ENCODE measurements at regions not wholly inside any gene's neighbourhood (a gene's known extent, or its start where the extent isn't known, plus 50 kb on each side); places are given as distances from the start of the nearest gene placed in this dataset.

DNA sequence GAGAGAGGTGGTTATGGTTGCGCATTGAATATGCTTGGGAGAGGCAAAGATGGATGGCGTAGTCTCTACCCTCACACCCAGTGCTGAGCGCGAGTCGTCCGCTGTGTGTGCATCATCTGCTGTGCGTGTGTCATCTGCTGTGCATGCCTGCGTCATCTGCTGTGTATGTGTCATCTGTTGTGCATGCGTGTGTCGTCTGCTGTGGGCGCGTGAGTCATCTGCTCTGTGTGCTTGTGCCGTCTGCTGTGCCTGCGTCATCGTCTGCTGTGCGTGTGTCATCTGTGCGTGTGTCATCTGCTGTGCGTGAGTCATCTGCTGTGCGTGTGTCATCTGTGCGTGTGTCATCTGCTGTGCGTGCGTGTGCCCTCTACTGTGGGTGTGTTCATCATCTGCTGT, 68.0 kb upstream of the IRX4 start:
- no peaks in the 10 kb centered on the region for H3K27me3 ChIP-seq (ENCODE audit: insufficient read depth)
- ATAC-seq (no peak), DNase-seq (ENCODE audit: low spot score) (no peak)
- H3K79me2 ChIP-seq (replicated peaks; ENCODE audit: insufficient read depth), result no peaks in the 10 kb centered on the region
- H3K27ac Mint-ChIP-seq, result no peak overlapping the region; the same call in 1 of the 2 replicates
- no peaks in the 10 kb centered on the region for H3K36me3 ChIP-seq (ENCODE audit: insufficient read depth)
- H4K20me1 ChIP-seq (replicated peaks; ENCODE audit: insufficient read depth), result no peaks in the 10 kb centered on the region
- H3K9me2 ChIP-seq (ENCODE audit: insufficient read depth), result no peaks in the 10 kb centered on the region
- no peak overlapping the region for H3K27ac ChIP-seq (ENCODE audit: low read depth)
- no peak overlapping the region for H3K4me2 ChIP-seq
- peaks cover 6% of the 10 kb centered on the region; the same call in 2 of the 3 replicates for H3K9me3 Mint-ChIP-seq
- H3K27me3 Mint-ChIP-seq (ENCODE audit: insufficient read depth, low read depth, poor library complexity), result peaks cover 5% of the 10 kb centered on the region
- H3K4me3 Mint-ChIP-seq, result no peak overlapping the region
- peaks cover 5% of the 10 kb centered on the region; the same call in 2 of the 3 replicates for H3K36me3 Mint-ChIP-seq (ENCODE audit: low read depth)
- no peaks in the 10 kb centered on the region; the same call in 1 of the 2 replicates for H3F3A ChIP-seq (replicated peaks; ENCODE audit: low read depth)
- peaks cover 9% of the 10 kb centered on the region for H3K4me1 ChIP-seq (ENCODE audit: insufficient read depth)
- H3K4me3 ChIP-seq, result no peak overlapping the region
- no peak for TF ChIP-seq ZNF114 (CRISPR knock-in tag; IDR thresholded peaks at IDR 0.05)
- TF ChIP-seq, protein P1, sequence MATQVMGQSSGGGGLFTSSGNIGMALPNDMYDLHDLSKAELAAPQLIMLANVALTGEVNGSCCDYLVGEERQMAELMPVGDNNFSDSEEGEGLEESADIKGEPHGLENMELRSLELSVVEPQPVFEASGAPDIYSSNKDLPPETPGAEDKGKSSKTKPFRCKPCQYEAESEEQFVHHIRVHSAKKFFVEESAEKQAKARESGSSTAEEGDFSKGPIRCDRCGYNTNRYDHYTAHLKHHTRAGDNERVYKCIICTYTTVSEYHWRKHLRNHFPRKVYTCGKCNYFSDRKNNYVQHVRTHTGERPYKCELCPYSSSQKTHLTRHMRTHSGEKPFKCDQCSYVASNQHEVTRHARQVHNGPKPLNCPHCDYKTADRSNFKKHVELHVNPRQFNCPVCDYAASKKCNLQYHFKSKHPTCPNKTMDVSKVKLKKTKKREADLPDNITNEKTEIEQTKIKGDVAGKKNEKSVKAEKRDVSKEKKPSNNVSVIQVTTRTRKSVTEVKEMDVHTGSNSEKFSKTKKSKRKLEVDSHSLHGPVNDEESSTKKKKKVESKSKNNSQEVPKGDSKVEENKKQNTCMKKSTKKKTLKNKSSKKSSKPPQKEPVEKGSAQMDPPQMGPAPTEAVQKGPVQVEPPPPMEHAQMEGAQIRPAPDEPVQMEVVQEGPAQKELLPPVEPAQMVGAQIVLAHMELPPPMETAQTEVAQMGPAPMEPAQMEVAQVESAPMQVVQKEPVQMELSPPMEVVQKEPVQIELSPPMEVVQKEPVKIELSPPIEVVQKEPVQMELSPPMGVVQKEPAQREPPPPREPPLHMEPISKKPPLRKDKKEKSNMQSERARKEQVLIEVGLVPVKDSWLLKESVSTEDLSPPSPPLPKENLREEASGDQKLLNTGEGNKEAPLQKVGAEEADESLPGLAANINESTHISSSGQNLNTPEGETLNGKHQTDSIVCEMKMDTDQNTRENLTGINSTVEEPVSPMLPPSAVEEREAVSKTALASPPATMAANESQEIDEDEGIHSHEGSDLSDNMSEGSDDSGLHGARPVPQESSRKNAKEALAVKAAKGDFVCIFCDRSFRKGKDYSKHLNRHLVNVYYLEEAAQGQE (IDR thresholded peaks at IDR 0.05; ENCODE audit: unreplicated experiment), result no peak
- TF ChIP-seq, protein P2, sequence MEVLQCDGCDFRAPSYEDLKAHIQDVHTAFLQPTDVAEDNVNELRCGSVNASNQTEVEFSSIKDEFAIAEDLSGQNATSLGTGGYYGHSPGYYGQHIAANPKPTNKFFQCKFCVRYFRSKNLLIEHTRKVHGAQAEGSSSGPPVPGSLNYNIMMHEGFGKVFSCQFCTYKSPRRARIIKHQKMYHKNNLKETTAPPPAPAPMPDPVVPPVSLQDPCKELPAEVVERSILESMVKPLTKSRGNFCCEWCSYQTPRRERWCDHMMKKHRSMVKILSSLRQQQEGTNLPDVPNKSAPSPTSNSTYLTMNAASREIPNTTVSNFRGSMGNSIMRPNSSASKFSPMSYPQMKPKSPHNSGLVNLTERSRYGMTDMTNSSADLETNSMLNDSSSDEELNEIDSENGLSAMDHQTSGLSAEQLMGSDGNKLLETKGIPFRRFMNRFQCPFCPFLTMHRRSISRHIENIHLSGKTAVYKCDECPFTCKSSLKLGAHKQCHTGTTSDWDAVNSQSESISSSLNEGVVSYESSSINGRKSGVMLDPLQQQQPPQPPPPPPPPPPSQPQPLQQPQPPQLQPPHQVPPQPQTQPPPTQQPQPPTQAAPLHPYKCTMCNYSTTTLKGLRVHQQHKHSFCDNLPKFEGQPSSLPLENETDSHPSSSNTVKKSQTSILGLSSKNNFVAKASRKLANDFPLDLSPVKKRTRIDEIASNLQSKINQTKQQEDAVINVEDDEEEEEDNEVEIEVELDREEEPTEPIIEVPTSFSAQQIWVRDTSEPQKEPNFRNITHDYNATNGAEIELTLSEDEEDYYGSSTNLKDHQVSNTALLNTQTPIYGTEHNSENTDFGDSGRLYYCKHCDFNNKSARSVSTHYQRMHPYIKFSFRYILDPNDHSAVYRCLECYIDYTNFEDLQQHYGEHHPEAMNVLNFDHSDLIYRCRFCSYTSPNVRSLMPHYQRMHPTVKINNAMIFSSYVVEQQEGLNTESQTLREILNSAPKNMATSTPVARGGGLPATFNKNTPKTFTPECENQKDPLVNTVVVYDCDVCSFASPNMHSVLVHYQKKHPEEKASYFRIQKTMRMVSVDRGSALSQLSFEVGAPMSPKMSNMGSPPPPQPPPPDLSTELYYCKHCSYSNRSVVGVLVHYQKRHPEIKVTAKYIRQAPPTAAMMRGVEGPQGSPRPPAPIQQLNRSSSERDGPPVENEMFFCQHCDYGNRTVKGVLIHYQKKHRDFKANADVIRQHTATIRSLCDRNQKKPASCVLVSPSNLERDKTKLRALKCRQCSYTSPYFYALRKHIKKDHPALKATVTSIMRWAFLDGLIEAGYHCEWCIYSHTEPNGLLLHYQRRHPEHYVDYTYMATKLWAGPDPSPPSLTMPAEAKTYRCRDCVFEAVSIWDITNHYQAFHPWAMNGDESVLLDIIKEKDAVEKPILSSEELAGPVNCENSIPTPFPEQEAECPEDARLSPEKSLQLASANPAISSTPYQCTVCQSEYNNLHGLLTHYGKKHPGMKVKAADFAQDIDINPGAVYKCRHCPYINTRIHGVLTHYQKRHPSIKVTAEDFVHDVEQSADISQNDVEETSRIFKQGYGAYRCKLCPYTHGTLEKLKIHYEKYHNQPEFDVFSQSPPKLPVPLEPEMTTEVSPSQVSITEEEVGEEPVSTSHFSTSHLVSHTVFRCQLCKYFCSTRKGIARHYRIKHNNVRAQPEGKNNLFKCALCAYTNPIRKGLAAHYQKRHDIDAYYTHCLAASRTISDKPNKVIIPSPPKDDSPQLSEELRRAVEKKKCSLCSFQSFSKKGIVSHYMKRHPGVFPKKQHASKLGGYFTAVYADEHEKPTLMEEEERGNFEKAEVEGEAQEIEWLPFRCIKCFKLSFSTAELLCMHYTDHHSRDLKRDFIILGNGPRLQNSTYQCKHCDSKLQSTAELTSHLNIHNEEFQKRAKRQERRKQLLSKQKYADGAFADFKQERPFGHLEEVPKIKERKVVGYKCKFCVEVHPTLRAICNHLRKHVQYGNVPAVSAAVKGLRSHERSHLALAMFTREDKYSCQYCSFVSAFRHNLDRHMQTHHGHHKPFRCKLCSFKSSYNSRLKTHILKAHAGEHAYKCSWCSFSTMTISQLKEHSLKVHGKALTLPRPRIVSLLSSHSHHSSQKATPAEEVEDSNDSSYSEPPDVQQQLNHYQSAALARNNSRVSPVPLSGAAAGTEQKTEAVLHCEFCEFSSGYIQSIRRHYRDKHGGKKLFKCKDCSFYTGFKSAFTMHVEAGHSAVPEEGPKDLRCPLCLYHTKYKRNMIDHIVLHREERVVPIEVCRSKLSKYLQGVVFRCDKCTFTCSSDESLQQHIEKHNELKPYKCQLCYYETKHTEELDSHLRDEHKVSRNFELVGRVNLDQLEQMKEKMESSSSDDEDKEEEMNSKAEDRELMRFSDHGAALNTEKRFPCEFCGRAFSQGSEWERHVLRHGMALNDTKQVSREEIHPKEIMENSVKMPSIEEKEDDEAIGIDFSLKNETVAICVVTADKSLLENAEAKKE (CRISPR knock-in tag; IDR thresholded peaks at IDR 0.05), result no peak
- TF ChIP-seq JUNB (IDR thresholded peaks at IDR 0.05; ENCODE audit: unreplicated experiment), result no peak
- no peak for TF ChIP-seq NANOG (IDR thresholded peaks at IDR 0.05; ENCODE audit: borderline replicate concordance)
- no peak for TF ChIP-seq EZH2 (IDR thresholded peaks at IDR 0.05; ENCODE audit: low read depth, unreplicated experiment)
- no peak for TF ChIP-seq POLR2AphosphoS5 (IDR thresholded peaks at IDR 0.05; ENCODE audit: low read depth)
- TF ChIP-seq, protein P3, sequence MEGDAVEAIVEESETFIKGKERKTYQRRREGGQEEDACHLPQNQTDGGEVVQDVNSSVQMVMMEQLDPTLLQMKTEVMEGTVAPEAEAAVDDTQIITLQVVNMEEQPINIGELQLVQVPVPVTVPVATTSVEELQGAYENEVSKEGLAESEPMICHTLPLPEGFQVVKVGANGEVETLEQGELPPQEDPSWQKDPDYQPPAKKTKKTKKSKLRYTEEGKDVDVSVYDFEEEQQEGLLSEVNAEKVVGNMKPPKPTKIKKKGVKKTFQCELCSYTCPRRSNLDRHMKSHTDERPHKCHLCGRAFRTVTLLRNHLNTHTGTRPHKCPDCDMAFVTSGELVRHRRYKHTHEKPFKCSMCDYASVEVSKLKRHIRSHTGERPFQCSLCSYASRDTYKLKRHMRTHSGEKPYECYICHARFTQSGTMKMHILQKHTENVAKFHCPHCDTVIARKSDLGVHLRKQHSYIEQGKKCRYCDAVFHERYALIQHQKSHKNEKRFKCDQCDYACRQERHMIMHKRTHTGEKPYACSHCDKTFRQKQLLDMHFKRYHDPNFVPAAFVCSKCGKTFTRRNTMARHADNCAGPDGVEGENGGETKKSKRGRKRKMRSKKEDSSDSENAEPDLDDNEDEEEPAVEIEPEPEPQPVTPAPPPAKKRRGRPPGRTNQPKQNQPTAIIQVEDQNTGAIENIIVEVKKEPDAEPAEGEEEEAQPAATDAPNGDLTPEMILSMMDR (conservative IDR thresholded peaks at IDR 0.05; ENCODE audit: low read depth in 2 of 2), result no peak
- TF ChIP-seq ZNF331 (CRISPR knock-in tag; IDR thresholded peaks at IDR 0.05; ENCODE audit: low read depth), result no peak
- TF ChIP-seq, protein P4, sequence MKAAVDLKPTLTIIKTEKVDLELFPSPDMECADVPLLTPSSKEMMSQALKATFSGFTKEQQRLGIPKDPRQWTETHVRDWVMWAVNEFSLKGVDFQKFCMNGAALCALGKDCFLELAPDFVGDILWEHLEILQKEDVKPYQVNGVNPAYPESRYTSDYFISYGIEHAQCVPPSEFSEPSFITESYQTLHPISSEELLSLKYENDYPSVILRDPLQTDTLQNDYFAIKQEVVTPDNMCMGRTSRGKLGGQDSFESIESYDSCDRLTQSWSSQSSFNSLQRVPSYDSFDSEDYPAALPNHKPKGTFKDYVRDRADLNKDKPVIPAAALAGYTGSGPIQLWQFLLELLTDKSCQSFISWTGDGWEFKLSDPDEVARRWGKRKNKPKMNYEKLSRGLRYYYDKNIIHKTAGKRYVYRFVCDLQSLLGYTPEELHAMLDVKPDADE (IDR thresholded peaks at IDR 0.05), result no peak
- TF ChIP-seq STAT1 (IDR thresholded peaks at IDR 0.05; ENCODE audit: unreplicated experiment), result no peak
- no peak for TF ChIP-seq EZH2phosphoT487 (IDR thresholded peaks at IDR 0.05; ENCODE audit: unreplicated experiment)
- no peak overlapping the region for H2AFZ ChIP-seq
- H3K4me1 Mint-ChIP-seq, result peaks cover 34% of the 10 kb centered on the region

Data from GM23338 (cell line).